A673 (cell line): ENCODE measurements at regions not wholly inside any gene's neighbourhood (a gene's known extent, or its start where the extent isn't known, plus 50 kb on each side); places are given as distances from the start of the nearest gene placed in this dataset.

Experiments
- BruUV-seq: library from RNA; stranded (reverse); fragments of 400-500 nt; replicated peaks from 2 replicates; lab custom pipeline; 2021; lab: Mats Ljungman, UMichigan
- CTCF ChIA-PET: fragments of 300-600 bp; sonication (Branson Sonifier 250); formaldehyde crosslinking; loops from one replicate; lab custom pipeline; 2022; ENCODE audit warnings: antibody characterized with exemption; lab: Charles Lee
- POLR2A ChIA-PET: fragments of 300-600 bp; sonication (Branson Sonifier 250); formaldehyde crosslinking; loops from one replicate; lab custom pipeline; 2022; ENCODE audit warnings: antibody characterized with exemption; ENCODE audit not compliant: low non-redundant PET; lab: Charles Lee
- DNase-seq: peaks from one replicate; pipeline ENCODE4 v3.0.0-alpha.2; 2015; ENCODE audit warnings: low spot score
- H3K27ac ChIP-seq: fragments of 200-600 bp; sonication (generic); 2 replicates; pipeline ENCODE4 v1.5.1; 2016; ENCODE audit warnings: mixed run types, low read depth, mild to moderate bottlenecking, mixed read lengths, antibody characterized with exemption, low read length; ENCODE audit not compliant: poor library complexity, severe bottlenecking
- H3K27me3 ChIP-seq: fragments of 200-600 bp; sonication (generic); replicated peaks from 2 replicates; pipeline ENCODE4 v1.6.1; 2017; ENCODE audit warnings: mixed run types, low read depth, mild to moderate bottlenecking, mixed read lengths, antibody characterized with exemption, low read length; ENCODE audit not compliant: insufficient read depth, poor library complexity
- H3K36me3 ChIP-seq: fragments of 200-600 bp; sonication (generic); 2 replicates; pipeline ENCODE4 v1.6.1; 2016; ENCODE audit warnings: mixed run types, mild to moderate bottlenecking, mixed read lengths, antibody characterized with exemption, low read length; ENCODE audit not compliant: insufficient read depth, poor library complexity, severe bottlenecking
- H3K4me1 ChIP-seq: fragments of 200-600 bp; sonication (generic); 2 replicates; pipeline ENCODE4 v1.6.1; 2017; ENCODE audit warnings: mixed run types, mild to moderate bottlenecking, mixed read lengths, antibody characterized with exemption, low read length; ENCODE audit not compliant: insufficient read depth, poor library complexity, severe bottlenecking
- H3K4me3 ChIP-seq: fragments of 200-600 bp; sonication (generic); 2 replicates; pipeline ENCODE4 v1.5.1; 2016; ENCODE audit warnings: low read depth, mixed run types, mild to moderate bottlenecking, mixed read lengths, low read length; ENCODE audit not compliant: poor library complexity, severe bottlenecking
- H3K9me3 ChIP-seq: fragments of 200-600 bp; sonication (generic); 2 replicates; pipeline ENCODE4 v1.6.1; 2016; ENCODE audit warnings: mixed run types, low read depth, mild to moderate bottlenecking, mixed read lengths, antibody characterized with exemption, low read length; ENCODE audit not compliant: poor library complexity, severe bottlenecking
- EZH2 ChIP-seq: fragments of 200-600 bp; sonication (generic); IDR thresholded peaks from 2 replicates; pipeline ENCODE4 v1.6.1; 2017; ENCODE audit warnings: borderline replicate concordance, low read depth, mild to moderate bottlenecking, mixed read lengths, antibody characterized with exemption, low read length; ENCODE audit not compliant: poor library complexity, severe bottlenecking
- intact Hi-C: fragments of 100-400 bp; cut with micrococcal nuclease; formaldehyde crosslinking; loops from one replicate; pipeline ENCODE4 v1.10.0; 2022; ENCODE audit not compliant: unreplicated experiment
- TF ChIP-seq, protein P1 (sequence below): fragments of 300-800, 200-600 bp; sonication (generic); conservative IDR thresholded peaks from 2 replicates; pipeline ENCODE4 v1.5.1; 2017; ENCODE audit warnings: low read depth, mild to moderate bottlenecking, antibody characterized with exemption, low read length, moderate library complexity, mixed read lengths

DNA sequence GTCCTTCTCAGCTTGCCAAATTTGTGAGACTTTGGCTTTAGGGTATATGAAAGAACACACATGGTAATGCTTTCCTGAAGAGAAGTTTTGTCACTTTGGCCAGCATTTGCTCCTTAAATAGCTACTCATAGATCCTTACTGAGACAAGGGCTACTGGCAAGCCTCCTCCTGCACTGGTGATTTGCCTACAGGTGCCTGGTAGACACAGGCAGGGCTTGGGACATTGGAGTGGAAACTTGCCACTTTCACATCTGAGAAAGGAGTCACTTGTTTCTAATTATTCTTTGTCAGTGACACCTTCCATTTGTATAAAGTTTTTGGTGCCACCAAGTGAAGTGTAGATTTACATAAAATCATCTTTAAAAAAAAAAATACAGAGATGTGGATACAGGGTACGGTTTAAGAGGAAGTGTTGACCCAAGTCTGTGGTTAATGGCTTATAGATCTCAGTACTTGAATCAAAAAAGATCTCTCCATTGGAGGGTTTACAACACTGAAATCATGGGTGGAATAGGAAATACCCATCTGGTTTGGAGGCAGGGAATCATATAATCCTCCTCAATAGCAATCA is 132.8 kb upstream of the GADL1 start:
- BruUV-seq, result no TSS peak
- no peak overlapping the region for H3K4me3 ChIP-seq
- H3K27ac ChIP-seq, result no peak overlapping the region
- peaks cover 7% of the 10 kb centered on the region for H3K9me3 ChIP-seq
- no peaks in the 10 kb centered on the region for H3K27me3 ChIP-seq
- CTCF ChIA-PET, result no interaction called here
- H3K36me3 ChIP-seq, result no peaks in the 10 kb centered on the region
- DNase-seq, result no peak
- TF ChIP-seq EZH2, result no peak
- TF ChIP-seq, protein P1, sequence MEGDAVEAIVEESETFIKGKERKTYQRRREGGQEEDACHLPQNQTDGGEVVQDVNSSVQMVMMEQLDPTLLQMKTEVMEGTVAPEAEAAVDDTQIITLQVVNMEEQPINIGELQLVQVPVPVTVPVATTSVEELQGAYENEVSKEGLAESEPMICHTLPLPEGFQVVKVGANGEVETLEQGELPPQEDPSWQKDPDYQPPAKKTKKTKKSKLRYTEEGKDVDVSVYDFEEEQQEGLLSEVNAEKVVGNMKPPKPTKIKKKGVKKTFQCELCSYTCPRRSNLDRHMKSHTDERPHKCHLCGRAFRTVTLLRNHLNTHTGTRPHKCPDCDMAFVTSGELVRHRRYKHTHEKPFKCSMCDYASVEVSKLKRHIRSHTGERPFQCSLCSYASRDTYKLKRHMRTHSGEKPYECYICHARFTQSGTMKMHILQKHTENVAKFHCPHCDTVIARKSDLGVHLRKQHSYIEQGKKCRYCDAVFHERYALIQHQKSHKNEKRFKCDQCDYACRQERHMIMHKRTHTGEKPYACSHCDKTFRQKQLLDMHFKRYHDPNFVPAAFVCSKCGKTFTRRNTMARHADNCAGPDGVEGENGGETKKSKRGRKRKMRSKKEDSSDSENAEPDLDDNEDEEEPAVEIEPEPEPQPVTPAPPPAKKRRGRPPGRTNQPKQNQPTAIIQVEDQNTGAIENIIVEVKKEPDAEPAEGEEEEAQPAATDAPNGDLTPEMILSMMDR, result no peak
- no peaks in the 10 kb centered on the region for H3K4me1 ChIP-seq
- intact Hi-C loops, result no loop called here
- POLR2A ChIA-PET, result no interaction called here

- H3K27me3 ChIP-seq, result no peaks in the 10 kb centered on the region
- CTCF ChIA-PET, result no interaction called here
- TF ChIP-seq, protein P1, result no peak
- TF ChIP-seq EZH2, result no peak
- no TSS peak for BruUV-seq
- DNase-seq, result no peak
- H3K4me1 ChIP-seq, result no peaks in the 10 kb centered on the region
- intact Hi-C loops, result no loop called here
- H3K36me3 ChIP-seq, result no peaks in the 10 kb centered on the region
- H3K4me3 ChIP-seq, result no peak overlapping the region
- H3K9me3 ChIP-seq, result peaks cover 7% of the 10 kb centered on the region
- POLR2A ChIA-PET, result no interaction called here
- H3K27ac ChIP-seq, result no peak overlapping the region
Observed at GRCh38 chr3:31027914-31028313, 133.5 kb upstream of the GADL1 start.

DNA sequence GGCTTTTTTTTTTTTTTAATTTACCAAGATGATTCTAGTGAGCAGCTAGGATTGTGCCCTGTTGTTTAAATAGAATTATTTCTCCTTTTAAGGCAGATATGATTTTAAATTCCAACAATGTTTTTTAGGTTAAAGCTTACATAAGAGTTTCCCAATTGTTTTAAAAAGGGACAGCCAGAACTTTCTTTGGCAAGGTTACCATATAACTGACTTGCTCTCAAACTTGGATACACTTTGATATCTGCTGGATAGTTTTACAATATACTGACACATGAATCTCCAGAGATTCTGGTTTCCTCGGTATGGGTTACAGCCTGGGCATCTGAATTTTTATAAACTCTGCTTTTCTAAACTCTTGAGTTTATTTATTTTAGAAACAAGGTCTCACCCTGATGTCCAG is 134.3 kb upstream of the GADL1 start:
- TF ChIP-seq EZH2, result no peak
- TF ChIP-seq, protein P1, result no peak
- DNase-seq, result no peak
- no peaks in the 10 kb centered on the region for H3K27me3 ChIP-seq
- H3K4me3 ChIP-seq, result no peak overlapping the region
- H3K36me3 ChIP-seq, result no peaks in the 10 kb centered on the region
- H3K27ac ChIP-seq, result no peak overlapping the region
- ChIA-PET POLR2A (no interaction called here), CTCF (no interaction called here)
- H3K4me1 ChIP-seq, result no peaks in the 10 kb centered on the region
- BruUV-seq, result no TSS peak
- intact Hi-C loops, result no loop called here
- H3K9me3 ChIP-seq, result peaks cover 7% of the 10 kb centered on the region
